LoVo (cell line): ENCODE measurements at regions not wholly inside any gene's neighbourhood (a gene's known extent, or its start where the extent isn't known, plus 50 kb on each side); places are given as distances from the start of the nearest gene placed in this dataset.
A peak's percentile ranks its signal among the peaks of the same experiment; 100 is the strongest.

Source experiments
- DNase-seq: peaks from one replicate; pipeline ENCODE4 v3.0.0-alpha.2; 2016; ENCODE audit warnings: low spot score

DNA sequence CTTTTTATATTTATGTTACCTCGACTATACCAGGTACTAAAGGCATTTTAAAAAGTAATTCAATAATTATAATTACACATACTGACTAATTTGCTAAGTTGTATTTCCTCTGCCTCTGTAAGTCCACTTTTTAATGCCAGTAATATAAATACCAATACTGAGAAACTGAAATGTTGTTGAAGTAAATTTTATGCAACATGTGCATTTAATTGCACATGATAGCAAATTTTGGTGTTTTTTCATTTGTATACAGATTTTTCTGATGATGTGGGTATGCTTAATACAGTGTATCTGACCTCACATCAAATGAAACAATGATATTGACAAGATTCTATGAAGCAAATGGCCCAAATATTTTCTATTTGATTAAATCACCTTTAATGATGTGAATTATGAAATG, 1531.6 kb downstream of the KCNT2 start:
- no peak for DNase-seq

DNA sequence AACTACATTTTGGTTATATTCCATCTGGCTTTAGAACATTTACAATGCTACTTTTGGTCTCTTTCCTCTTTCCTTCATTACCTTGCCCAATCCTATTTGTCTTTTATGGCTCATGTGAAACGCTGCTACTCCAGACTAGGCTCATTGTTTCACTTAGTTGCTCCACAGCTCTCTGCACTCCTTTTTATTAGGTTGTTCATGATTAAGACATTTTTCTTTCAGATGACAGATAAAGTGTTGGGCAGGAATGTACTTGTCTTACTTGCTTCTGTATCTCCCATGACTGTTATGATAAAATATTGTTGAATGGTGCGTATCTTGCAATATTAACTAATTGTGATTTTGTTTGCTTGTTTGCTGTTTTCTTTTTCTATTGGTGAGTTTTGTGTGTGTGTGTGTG, 1532.3 kb downstream of the KCNT2 start:
- DNase-seq = no peak

DNA sequence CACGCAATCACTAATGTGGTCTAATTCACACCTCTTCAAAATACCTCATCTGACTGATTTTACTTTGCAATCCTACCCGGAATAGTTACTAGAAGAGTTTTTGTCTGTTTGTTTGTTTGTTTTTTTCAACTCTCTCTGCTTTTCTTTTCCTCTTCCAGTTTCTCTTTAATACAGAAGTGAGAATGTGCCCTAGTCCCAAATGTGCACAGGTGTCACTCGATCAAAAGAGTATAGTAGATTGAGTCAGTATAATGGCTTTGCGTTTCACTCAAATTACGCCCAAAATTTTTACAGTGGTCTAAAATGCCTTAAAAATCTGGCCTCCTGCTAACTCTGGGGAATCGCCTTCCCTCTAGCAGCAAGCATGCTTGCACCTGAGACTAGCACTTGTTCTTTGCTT, 1536.8 kb downstream of the KCNT2 start:
- no peak for DNase-seq

DNA sequence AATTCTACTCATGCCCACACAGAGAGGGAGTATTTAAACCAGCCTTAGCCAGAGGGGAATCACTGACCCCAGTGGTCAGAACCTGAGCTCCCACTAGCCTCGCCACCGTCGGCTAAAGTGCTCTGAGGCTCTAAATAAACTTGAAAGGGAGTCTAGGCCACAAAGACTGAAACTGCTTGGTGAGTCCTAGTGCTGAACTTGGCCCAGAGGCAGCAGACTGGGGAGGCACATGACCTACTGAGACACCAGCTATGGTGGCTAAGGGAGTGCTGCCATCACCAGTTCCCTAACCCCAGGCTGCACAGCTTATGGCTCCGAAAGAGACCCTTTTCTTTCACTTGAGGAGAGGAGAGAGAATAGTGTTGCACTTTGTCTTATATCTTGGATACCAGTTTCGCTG, 1542.8 kb downstream of the KCNT2 start:
- no peak for DNase-seq

DNA sequence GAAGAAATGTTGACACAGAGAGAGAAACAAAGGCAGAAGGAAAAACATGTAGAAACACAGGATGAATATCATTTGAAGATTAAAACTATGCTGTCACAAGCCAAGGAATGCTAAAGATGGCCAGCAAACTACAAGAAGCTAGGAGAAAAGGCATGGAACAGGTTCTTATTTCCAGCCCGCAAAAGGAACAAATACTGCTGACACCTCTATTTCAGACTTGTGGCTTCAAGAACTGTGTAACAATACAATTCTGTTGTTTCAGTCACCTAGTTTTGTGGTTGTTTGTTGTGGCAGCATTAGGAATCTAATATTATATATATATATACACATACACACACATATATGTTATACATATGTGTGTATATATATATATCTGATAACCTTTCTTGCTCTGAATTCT, 1543.9 kb downstream of the KCNT2 start:
- DNase-seq = no peak

DNA sequence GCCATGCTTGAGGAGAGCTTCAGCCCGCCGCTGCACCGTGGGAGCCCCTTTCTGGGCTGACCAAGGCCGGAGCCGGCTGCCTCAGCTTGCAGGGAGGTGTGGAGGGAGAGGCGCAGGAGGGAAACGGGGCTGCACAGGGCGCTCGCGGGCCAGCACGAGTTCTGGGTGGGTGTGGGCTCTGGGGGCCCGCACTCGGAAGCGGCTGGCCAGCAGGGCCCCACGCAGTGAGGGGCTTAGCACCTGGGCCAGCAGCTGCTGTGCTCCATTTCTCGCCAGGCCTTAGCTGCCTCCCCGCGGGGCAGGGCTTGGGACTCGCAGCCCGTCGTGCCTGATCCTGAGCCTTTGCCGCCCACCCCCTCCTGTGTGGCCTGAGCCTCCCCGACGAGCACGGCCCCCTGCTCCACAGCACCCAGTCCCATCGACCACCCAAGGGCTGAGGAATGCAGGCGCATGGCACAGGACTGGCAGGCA, 1554.0 kb downstream of the KCNT2 start:
- no peak for DNase-seq

DNA sequence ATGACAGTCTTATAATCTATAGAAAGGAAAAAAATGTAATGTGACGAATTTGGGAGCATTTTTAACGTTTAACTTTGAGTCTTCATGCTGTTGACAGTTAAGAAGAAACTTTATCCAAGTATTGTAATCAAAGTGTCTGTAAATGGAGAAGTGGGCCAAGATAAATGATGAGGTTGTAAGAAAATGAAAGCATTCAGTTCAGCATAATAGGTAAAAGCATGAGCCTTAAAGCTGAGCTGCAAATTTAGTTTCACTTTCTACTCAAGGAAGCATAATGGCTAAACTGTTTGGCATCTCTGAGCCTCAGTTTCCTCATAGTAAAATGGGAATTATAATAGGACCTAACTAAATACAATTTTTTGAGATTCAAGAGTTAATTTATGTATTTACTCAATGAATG, 1554.8 kb downstream of the KCNT2 start:
- DNase-seq = no peak

DNA sequence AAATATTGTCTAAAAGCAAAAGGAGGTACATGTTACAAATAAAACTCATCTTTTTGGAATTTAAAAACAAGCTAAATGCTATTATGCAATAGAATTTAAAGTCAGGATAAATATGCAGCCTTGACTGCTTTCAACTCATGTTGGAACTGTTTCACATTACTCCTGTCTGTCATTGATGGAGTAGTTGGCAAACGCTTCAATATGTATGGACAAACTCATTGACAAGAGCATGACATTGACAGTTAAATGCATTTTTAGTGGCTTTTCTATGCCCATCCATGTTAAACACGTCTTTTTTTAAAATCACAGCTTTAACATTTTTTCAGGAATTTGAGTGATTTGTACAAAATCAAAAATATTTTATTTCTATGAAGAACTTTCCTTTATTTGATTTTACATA, 1560.5 kb downstream of the KCNT2 start:
- DNase-seq = no peak

DNA sequence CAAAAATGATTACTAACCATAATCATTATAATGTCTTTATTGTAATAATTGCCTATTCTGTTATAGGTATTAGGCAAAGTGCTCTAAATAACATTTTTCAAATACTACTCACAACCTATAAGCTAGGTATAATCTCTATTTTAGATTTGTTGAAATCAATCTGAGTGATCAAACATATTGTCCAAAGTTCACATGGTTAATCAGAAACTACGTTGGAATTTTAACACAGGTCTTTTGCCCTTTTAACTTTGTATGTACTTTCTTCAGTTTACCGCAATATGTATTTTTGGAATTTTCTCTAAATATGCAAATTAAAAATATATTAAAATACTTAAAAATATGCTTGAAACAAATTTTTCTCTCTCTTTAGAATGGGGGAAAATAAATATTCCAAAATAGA, 1563.2 kb downstream of the KCNT2 start:
- DNase-seq = no peak

DNA sequence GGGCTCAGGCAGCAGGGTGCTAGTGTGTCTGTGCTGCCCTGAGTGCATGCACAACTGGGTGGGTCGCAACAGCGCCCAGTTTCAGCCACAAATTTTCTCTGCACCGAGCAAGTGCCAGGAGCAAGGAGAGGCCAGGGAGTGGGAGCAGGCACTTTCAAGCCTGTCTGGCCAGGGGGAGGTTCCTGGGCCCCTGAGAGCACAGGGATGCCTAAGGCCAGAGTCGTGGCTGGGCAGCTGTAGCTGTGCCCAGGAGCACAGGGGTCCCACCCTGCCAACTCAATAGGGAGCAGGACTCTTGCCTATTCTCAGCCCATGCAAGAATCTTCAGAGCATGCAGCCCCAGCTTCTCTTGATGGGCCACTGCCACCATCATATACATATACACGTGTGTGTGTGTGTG, 1577.4 kb downstream of the KCNT2 start:
- no peak for DNase-seq

DNA sequence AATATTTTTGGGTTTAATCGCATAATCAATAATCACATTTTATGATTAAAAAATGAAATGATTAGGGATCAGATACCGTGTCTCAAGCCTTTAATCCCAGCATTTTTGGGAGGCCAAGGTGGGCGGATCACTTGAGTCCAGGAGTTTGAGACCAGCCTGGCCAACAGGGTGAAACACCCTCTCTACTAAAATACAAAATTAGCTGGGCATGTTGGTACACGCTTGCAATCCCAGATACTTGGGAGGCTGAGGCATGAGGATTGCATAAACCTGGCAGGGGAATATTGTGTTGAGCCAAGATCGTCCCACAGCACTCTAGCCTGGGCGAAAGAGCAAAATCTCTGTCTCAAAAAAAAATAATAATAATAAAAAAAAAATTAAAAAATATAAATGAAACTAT, 1581.4 kb downstream of the KCNT2 start:
- no peak for DNase-seq

DNA sequence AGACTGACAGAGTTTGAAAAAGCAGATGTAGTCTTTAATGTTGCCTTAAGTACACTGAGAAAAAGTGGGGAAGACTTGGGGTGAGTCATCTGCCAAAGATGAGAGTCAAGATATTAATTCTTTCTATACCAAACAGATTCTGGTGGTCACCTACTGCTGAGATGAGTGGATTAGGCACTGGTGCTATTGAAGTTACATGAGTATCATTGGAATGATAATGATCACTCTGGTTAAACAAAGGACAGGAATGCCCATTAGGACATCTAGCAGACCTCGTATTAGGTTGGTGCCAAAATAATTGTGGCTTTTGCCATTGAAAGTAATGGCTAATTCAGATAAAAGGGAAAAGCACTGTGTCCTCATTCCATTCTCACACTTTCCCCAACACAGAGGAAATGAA, 1588.9 kb downstream of the KCNT2 start:
- DNase-seq = no peak

DNA sequence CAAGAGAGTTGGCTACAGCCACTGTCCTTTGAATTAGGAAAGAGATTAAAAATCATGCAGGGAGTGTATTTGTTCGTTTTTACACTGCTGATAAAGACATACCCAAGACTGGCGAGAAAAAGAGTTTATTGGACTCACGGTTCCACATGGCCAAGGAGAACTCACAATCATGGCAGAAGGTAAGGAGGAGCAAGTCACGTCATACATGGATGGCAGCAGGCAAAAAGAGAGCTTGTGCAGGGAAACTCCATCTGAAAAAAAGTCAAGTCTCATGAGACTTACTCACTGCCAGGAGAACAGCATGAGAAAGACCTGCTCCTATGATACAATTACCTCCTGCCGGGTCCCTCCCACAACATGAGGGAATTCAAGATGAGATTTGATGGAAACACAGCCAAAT, 1595.2 kb downstream of the KCNT2 start:
- no peak for DNase-seq

DNA sequence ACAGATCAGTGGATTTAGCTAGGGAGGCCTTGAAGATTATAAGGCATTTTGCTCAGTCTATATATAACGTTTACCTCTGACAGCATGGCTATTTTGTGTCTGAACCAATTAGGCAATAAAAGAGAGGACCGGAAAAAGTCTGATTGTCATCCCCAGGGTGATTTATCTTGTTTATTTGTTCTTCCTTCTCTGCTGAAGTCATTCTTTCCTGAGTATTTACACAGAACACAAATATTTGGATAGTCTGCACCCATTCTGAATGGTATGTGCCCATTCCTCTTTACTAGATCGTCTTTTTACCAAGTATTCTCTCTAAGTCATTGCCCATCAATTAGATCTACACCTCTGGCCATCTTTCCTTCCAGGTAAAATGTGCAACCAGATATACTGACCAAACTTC, 1602.9 kb downstream of the KCNT2 start:
- no peak for DNase-seq

DNA sequence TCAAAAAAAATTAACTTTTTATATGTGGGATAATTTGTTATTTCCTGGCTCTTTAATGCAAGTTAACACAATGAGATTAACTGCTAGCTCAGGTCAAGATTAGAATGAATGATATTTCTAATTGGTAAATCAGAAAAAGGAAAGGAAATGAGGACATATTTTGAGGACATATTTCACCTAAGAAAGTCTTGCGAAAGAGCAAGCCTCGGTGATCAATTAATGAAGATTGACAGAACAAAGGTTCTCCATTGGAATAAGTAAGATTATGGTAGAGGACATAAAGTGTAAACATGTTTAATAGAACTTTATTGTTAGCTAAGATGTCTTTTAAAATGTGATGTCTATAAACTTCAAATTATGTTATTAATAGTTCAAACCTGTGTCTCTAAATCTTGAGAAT, 1617.8 kb downstream of the KCNT2 start:
- DNase-seq = no peak

DNA sequence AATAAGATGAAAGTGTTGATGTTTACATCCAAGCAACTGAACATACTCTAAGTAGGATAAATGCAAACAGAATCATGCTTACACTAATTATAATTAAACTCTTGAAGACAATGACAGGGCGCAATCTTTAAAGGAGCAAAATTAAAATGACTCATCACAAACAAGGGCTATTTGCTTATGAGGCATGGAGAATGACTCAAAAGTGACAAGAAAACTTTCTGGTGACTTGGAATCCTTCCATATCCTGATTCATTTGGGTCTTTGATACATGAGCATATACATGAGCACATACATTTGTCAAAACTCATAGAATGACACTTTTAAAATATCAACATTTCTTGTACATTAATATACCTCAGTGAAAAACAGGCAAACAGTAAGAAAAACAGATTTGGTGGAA, 1632.3 kb downstream of the KCNT2 start:
- peak; percentile 52 for DNase-seq

DNA sequence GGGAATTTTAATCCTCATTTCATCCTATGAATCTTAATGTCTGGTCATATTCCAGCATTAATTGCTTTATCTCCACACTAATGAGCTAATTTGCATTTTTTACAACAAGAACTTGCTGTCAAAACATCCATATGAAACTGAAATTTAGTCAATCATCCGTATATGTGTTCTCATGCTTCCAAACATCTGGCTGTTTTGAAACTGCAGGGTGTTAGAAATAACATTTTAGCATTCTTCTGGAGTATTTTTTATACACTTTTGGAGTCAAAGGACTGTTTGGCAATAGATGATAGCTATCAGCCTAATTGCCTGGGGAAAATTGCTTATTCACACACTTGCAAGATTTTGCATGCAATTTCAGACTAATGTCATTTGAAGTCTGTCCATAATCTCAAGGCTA, 1639.3 kb downstream of the KCNT2 start:
- DNase-seq = no peak

DNA sequence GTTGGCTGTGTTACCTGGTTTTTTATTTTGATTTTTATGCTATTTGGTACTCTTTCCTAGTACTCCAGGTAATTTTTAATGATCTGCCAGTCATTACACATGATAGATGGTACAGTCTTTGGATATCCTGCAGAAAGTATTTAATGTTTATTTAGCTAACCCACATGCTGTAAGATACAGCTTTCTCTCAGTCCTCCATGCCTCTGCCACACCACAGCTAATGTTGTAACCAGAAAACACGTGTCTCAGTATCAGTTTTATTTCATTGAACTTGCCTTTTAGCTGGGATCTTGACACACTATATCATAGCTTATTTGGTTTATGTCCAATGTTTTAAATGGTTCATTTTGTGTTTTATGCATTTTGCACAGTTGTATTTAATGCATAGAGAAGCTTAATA, 1648.4 kb downstream of the KCNT2 start:
- DNase-seq = no peak

DNA sequence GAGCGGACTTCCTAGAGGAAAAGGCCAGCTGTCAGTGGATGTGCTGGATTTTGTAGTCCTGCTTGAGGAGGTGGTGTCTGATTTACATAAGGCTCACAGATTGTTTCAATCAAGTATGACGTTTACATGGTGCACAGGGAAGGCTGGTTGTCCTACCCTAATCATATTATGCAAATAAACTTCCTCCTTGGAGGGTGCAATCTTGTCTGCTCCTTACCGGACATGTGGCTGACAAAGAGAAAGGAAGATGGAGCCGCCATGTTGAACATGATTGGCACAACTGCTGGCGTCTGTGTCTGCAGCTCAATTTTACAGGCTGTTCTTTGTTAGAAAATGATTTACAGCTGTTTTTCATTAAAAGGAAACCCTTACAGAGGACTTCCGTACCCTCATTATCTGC, 1656.1 kb downstream of the KCNT2 start:
- no peak for DNase-seq

DNA sequence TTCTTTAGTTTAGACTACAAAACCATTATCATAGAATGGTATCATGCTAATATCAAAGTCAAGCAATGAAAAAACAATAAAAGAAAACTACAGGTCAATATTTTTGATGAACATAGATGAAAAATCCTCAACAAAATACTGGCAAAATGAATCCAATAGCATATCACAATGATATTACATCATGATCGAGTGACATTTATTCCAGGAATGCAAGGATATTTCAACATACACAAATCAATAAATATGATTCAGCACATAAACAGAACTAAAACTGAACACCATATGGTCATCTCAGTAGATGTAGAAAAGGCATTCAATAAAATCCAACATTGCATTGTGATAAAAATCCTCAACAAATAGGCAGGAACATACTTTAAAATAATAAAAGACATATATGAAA, 1657.7 kb downstream of the KCNT2 start:
- DNase-seq = no peak

DNA sequence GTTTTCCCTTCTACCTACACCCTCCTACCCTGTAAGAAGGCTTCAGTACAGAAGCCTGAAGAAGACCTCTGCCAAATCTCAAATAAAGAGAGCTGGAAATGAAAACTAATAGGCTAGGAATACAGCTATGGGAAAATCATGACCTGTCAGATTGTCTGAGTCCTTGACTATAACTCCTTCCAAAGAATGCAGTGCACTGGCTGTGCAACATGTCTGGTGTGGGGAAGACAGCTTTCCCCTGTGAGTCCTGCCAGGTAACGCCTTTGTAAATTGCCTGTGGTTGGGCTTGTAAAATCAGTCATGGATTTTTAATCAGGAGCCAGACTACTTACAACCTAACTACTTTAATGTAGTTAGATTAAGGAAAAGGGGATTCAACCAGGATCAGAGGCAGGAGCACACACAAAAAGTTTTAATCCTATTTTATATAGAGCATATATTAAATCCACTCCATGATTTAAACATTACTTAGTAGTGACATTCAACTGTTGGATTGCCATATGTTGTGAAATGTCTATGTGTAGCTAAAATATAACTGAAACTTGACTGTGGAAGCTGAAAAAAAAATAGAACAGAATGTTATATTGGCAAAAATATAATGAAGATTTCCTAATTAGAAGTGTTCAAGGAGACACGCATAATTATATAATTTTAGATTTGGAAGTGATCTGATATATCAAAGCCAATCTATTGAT, 1667.8 kb downstream of the KCNT2 start:
- no peak for DNase-seq

DNA sequence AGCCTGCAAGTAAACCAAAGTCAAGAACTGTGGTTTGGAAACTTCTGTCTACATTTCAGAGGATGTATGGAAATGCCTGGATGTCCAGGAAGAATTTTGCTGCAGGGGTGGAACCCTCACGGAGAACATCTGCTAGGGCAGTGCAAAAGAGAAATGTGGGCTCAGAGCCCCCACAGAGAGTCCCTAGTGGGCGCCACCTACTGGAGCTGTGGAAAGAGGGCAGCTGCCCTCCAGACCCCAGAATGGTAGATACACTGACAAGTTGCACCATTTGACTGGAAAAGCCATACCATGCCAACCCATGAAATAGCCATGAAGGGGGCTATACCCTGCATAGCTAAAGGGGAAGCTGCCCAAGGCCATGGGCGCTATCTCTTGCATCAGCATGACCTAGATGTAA, 1672.4 kb downstream of the KCNT2 start:
- no peak for DNase-seq

DNA sequence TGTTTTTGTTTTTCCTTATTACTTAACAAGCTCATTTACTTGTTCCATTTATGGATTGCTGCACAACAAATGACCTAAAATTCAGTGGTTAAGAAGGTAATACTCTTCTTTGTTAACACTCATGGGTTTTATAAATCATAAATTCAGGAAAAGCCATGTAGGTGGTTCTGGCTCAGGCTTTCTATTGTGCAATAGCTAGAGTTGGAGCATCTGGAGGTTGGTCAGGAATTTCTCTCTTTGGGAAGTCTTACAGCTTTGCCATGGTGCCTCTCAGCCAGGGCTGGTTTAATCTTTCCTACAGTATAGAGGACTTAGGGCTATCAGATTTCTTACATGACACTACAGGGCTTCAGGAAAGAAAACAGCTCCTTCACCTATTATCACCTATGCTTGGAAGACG, 1677.1 kb downstream of the KCNT2 start:
- DNase-seq = no peak

DNA sequence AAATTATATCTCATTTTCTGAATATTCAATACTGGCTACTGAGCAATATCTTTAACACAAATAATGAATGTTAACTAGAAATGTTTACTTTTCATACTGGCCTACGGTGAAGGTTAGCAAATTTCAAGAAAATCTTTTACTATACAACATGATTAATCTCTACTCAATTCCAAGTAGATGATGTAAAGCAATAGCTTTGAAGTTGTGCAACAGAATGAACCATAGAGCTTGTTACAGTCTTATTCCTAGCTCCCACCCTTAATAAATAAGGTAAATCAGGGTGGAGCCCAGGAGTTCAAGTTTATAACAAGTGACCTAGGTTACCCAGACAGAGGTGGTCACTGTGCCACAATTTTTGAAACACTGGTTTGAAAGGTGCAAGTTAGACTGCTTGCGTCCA, 1678.1 kb downstream of the KCNT2 start:
- no peak for DNase-seq

DNA sequence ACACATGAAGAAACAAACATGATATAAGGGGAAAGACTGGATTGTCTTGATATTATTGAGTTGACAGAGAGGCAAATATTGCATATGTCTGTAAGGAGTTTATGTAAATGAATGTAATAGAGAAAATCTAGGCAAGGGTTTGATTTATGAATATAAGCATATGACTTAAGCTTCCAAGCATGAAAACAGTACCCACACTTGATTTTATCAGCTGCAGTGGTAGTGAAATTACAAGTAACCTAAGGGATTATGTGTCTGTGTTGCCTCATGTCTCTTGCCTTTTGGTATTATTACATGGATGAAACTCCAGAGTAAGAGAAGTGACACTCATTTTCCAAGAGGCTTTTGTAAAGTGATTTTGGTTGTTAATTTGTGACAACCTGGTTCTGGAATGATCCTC, 1678.9 kb downstream of the KCNT2 start:
- no peak for DNase-seq
